DMS153 (cell line): ENCODE measurements at regions not wholly inside any gene's neighbourhood (a gene's known extent, or its start where the extent isn't known, plus 50 kb on each side); places are given as distances from the start of the nearest gene placed in this dataset.
"Not testable (repeated sequence)": the region's sequence is repeated elsewhere in the genome, so short reads cannot be mapped to it uniquely, and the experiment has no call there.

Experiments
- DNase-seq: peaks from one replicate; lab custom pipeline; 2025; lab: John Stamatoyannopoulos, UW

DNA sequence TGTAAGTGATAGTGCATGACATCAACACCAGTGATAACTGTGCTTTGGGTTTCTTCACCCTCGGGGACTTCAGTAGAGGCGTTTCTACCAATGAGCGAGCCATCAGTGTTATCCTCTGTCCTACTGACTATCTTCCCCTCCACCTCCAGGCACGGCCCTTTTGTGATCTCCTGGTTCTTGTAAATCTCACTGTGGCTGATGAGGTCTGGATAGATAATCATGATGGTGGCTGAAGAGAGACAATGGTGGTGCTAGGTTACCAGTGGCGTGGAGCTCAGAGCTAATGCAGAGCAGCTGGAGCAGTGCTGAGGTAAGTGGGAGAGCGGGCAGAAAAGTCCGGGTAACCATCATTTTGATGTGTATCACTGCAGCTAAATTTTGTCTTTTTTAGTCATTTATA lies 816.6 kb downstream of the GLUD2 start:
- DNase-seq = no peak

DNA sequence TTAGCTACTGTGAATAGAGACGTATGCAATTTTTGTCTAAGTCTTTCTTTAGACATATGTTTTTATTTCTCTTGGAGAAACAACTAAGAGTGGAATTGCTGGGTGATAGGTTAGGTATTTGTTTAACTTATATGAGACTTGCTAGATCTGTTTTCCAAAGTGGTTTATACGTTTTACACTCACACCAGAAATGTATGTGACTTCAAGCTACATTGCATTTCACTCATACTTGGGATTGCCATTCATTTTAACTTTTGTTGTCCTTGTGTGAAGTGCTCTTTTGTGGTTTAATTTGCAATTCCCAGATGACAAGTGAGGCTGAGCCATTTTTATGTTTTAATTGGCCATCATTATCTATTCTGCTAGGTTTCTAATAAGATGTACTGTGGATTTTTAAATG lies 817.2 kb downstream of the GLUD2 start:
- no peak for DNase-seq

DNA sequence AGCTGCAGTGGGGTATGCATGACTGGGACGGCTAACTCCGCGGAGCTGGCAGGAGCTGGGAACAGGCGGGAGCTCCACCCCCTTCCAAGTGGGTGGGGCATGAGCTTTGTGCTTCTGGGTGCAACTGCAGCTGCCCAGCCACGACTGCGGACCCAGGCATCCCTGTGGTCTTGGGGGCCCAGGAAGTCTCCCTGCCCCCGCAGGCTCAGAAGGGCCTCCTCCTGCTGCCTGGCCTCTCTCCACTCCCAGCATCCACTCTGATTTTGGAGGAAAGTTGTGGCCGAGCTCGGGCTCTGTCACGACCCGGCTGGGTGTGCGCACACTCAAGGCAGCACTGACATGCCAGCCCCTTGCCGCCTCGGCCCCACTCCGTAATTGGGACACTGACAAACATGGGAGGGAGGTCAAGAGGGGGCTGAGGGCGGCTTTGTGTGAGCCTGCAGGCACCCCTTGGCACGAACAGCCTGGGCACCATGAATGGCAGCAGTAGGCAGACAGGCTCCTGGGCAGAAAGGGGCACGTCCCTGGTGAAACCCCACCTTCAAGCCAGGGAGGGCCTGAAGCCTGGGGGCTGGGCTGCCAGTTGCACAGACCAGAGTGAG lies 822.6 kb downstream of the GLUD2 start:
- no peak for DNase-seq

DNA sequence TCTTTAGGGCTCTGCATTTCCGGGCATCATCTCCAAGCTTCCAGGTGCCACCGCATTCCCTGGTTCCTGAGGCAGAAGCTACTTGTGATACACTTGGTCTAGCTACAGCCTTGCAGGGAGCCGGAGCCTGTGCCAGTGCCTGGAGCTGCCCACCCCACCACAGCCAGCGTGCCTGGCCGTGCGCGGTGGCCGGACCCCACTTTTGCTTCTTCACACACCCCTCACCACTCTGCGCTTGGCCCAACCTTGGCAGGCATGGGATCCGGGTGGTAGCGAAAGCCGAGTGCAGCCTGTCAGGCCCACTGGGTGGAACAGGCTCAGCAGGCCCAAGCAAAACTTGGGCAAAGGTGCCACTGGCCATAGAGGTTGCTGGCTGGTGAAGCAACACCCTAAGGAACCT lies 823.7 kb downstream of the GLUD2 start:
- DNase-seq = no peak

DNA sequence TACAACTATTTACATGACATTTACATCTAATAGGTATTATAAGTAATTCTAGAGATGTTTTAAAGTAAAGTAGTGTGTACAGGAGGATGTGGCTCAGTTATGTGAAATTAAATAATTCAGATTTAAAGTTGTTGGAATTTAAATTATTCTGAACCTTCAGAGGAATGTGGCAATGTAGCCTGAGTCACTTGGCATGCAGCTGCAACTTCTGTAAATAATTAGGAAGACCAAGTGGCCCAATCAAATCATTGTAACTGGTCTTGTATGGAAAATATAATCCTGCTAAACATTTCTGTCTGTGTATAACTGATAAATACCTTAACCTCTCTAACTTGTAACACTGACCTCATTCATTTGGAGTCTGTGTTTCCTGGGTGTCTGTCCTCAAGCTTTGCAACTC lies 828.9 kb downstream of the GLUD2 start:
- DNase-seq = no peak

DNA sequence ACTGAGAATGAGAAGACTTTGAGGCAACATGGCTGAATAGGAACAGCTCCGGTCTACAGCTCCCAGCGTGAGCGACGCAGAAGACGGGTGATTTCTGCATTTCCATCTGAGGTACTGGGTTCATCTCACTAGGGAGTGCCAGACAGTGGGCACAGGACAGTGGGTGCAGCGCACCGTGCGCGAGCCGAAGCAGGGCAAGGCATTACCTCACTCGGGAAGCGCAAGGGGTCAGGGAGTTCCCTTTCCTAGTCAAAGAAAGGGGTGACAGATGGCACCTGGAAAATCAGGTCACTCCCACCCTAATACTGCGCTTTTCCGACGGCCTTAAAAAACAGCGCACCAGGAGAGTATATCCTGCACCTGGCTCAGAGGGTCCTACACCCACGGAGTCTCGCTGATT lies 829.9 kb downstream of the GLUD2 start:
- DNase-seq = not testable (repeated sequence)

DNA sequence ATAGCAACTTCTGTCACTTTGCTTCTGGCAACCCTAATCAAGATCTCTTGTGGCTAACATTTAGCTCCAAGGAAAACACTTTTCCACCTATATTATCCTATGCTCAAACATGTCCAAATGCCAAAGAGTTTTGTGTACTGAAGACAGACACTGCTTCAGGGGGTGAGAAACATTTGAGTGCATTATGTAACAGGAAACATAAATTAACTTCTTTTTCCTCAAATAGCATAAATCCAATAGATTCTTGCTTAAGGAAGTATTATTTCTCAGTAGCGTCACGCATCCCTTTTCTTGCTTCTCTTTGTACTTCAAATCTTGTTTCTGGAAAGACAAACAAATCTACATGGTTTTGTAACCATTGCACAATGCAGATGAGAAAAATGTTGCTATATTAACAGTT lies 839.1 kb downstream of the GLUD2 start:
- no peak for DNase-seq

DNA sequence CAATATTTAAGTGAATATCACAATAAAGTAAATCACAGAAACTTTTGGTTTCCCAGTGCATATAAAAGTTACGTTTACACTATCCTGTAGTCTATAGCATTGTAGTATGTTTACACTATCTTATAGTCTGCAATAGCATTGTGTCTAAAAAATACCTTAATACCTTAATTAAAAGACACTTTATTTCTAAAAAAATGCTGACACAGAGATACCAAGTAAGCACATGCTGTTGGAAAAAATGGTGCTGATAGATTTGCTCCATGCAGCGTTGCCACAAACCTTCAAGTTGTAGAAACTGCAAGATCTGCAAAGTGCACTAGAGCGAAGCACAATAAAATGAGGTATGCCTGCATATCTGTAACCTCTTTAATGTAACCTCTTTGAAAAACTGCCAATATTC lies 847.3 kb downstream of the GLUD2 start:
- DNase-seq = no peak

DNA sequence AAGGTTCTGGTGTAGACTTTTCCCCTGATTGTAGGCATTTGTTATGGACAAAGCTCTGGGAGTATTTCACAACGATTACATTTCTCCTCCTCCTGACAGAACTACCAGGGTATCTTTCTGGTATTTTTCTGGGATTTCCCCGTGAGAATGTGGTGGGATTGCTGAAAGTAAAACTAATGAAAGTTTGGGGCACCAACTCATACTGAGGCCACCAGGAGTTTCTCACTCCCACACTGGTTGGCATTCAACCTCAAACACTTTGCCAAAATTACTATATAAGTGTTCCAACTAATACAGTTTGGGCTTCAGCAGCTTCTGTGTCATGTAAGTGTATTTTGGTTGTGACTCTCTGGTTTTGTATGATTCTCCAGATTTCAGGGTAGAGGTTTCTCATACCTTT lies 855.1 kb downstream of the GLUD2 start:
- DNase-seq = no peak

DNA sequence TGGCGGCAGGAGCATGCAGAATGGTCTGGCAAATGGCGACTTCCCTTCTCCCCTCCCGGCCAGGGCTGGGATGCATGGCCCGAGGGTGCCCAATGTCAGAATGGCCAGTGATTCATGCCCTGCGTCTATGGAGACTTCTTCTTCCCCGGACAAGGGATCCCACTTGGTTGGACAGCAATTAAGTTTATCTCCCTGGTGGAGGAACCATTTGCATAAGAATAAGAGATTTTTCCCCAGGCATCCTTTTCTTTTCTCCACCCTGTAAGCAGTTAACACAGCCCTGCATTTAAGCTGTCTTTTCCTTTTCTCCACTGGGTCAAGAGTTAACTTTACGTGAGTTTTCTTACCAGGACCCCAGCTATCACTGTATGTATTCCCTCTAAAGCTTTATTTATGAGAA lies 856.6 kb downstream of the GLUD2 start:
- DNase-seq = no peak

DNA sequence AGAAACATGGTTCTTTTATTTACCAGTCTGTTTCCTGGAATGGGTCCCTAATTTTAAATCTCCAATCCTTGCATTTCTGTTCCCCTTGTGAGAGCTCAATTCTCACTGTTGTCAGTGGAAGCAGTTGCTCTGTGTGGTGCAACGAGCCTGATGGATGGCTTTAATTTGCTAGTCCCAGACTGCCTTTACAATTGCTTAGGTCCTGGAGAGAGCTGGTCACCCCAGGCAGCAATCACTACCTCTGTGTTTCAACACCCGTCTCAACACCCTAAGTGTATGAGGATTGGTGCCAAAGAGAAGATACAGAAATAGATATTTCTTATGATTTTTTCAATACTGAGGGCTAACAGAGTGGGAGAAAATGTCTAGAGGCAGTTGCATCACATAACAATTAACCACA lies 873.8 kb downstream of the GLUD2 start:
- DNase-seq = no peak

DNA sequence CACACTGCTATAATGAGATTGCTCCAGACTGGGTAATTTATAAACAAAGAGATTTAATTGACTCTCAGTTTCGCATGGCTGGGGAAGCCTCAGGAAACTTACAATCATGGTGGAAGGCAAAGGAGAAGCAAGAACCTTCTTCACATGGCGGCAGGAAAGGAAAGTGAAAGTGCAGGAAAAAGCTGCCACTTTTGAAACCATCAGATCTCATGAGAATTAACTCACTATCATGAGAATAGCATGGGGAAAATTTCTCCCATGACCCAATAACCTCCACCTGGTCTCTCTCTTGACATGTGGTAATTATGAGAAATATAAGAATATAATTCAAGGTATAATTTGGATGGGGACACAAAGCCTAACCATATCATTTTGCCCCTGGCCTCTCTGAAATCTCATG lies 884.2 kb downstream of the GLUD2 start:
- DNase-seq = no peak

DNA sequence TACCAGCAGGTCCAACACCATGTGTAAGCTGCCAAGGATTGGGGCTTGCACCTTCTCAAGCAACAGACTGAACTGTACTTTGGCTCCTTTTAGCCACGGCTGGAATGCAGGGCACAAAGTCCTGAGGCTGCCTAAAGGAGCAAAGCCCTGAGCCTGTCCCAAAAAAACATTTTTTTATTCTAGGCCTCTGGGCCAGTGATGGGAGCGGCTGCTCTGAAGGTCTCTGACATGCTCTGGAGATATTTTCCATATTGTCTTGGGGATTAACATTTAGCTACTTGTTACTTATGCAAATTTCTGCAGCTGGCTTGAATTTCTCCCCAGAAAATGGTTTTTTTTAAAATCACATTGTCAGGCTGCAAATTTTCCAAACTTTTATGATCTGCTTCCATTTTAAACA lies 885.3 kb downstream of the GLUD2 start:
- no peak for DNase-seq

DNA sequence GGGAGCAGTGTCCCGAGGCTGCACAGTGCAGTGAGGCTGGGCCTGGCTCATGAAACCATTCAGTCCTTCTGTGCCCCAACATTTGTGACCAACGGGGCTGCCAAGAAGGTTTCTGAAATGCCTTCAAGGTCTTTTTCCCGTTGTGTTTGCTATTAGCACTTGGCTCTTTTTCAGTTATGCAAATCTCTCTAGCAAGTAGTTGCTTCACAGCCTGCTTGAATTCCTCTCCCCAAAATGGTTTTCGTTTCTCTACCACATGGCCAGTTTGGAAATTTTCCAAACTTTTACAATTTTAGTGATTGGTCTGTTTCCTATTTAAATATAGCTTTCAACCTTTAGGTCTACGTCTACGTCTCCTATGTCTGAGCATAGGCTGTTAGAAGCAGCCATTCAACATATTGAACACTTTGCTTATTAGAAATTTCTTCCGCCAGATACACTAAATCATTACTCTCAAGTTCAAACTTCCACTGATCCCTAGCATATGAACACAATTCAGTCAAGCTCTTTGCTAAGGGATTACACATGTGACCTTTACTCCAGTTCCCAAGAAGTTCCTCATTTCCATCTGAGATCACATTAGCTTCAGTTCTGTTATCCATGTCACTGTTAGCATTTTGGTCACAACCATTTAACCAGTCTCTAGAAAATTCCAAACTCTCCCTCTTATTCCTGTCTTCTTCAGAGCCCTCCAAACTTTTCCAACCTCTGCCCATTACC lies 901.8 kb downstream of the GLUD2 start:
- no peak for DNase-seq

DNA sequence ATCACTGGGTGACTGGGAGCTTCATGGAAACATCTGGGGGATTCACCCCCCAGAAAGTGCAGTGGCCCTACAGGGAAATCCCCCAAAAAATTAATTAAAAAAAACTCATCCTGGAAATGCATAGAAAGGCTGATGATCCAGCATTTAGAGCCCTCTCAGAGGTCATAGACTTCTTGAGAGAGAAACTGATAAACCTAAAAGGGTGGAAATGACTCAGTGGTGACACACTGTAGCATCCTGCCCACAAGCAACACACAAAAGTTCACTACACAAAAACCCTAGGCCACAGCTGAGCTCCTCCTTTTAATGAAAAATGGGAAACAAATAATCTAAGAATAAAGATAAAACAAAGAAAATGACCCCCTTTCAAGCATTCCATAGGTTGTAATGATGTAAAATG lies 911.5 kb downstream of the GLUD2 start:
- DNase-seq = no peak

DNA sequence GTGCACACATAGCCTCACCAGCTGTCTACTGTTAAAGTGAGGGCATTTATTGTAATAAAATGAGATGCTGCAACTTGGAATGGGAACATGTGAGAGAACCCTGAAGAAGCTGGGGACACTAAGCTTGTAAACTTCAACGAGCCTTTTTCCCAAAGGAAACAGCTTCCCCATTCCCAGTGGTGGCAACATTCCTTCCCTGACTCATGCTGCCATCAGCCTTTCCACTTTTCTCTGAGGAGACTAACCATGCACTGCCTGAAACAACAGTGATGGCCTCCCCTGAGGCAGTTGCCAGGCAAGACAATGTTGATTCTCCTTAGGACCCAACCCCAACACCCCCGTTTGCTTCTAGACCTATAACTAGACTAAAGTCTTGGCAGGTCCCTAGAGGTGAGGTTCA lies 928.3 kb downstream of the GLUD2 start:
- no peak for DNase-seq

DNA sequence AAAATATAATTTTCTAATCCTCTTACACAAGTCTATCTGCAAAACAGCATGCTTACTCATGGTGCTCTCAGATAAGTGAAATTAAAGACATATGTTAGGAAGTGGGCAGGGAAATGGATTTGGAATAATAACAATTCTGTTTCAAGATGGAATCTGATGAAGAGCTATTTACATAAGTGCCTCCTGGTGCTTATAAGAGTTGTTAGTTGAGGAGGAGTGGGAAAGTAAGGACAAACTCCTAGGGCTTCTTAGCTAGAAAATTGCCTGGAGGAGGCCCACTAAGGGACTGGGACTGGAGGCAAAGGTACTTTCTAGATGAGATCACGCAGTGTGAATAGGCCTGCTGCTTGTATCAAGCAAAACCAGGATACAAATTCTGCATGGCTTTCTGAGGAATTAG lies 939.8 kb downstream of the GLUD2 start:
- DNase-seq = no peak

DNA sequence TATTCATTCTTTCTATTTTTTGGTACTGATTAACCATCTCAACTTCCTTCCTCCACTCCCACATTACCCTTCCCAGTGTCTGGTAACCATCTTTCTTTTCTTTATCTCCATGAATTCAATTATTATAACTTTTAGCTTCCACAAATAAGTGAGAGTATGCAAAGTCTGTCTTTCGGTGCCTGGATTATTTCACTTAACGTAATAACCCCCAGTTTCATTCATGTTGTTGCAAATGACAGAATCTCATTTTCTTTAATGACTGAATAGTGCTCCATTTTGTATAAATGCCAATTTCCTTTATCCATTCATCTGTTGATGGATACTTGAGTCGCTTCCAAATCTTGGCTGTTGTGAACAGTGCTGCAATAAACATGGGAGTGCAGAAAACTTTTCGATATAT lies 940.4 kb downstream of the GLUD2 start:
- no peak for DNase-seq

DNA sequence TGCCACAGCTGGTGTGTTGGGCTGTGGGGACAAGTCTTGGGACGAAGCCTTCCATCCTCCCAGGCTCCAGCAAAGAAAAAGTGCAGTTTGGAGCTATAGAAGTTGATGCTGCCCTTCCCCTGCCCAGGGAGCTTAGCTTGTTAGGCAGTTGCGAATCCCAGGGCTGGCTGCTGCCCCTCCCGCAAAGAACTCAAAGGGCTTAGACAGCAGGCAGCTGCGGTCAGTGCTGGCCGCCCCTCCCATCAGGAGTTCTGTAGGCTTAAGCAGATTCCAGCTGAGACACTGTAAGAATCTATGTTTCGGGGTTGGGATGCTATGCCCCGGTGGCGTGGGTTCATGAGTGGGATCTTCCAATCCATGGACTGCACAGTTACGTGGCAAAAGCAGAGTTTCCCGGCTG lies 956.7 kb downstream of the GLUD2 start:
- DNase-seq = no peak

DNA sequence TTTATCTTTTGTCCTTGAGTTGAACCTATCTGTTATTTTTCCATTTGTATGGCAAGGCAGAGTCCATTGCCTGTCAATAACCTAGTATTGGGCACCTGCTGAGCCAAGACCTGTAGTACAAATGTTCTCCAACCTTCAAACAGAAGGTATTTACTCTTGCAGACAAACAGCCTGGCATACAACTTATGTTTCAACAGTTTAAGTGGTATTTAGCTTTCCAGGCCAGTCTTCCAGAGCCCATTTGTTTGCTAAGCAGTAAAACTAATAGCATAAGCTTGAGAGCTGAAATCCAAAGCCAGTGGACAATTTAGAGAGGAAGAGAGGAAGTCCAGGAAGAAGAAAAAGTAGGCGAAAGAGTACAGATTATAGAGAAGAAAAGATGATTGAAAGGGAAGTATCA lies 979.3 kb downstream of the GLUD2 start:
- DNase-seq = peak; percentile 98

DNA sequence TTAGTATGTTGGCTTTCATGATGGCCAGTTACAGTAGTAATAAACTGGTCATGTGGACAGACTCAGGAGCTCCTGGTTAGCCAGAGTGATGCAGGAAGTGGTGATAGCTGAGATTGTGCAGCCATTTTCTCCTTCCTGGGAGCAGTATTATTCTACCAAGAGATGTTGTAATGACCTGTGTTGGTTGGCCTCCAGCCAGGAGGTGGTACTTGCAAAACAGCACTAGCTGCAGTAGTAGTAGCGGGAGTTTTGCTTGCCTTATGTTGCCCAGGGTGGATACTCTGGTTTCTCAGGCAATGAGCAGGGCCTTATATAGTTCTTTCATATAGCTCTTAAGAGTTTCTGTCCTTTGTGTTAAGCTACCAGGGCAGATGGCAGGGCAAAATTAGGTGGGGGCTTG lies 998.8 kb downstream of the GLUD2 start:
- peak; percentile 36 for DNase-seq

DNA sequence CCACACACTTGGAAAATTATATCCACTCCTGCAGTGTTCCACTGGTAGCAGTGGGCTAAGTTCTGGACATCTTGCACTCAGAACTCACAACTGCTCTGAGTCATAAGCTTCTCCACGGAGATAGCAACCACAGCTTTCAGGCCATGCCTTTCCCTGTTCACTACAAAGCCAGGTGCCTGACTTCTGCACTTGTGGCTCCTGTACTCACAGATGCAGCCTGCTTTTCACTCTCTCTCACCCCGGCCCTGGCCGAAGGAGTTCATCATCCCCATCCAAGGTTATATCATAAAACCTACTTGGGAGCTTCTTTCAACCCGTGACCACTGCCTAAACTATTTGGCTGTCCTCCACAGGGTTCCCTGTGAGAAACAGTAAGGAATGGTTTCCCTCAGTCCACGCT lies 999.4 kb downstream of the GLUD2 start:
- no peak for DNase-seq

DNA sequence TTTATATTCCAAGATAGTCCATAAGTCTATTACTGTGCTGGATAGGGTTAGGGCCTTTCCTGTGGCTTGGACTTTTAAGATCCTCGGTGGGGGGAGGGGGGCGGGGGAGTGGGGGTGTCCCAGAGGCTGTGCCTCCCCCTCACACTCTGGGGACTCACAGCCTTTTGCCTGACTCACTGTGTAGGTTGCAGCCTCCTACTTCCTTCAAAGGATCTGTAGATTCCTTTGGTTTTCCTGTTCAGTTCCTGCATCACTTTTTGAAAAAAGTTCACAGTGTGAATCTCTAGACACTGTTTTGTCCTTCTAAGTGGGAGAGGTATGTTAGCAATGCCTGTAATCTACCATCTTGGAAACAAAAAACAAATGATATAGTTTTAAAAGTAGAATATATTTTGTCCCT lies 999.9 kb downstream of the GLUD2 start:
- DNase-seq = no peak

DNA sequence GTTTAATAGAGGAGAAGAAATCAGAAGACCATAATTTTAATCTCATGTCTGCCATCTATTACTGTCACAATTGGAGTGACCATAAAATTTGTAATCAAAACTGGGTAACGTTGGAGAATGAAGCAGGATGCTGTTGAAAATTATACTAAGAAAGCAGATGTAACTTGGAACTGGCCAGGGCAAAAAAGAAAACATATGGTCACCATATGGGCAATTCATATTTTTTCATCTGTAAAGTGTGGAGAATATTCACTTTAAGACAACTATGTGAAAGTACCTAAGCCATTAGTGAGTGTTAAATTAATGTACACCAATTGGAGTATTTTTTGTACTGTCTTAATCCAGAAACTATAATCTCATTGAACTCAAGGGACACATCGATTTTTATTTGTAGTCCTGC lies 1008.0 kb downstream of the GLUD2 start:
- no peak for DNase-seq
